K562 (cell line): ENCODE measurements at regions not wholly inside any gene's neighbourhood (a gene's known extent, or its start where the extent isn't known, plus 50 kb on each side); places are given as distances from the start of the nearest gene placed in this dataset.

ENCODE experiments used
- ATAC-seq: fragments of 200-7000 bp; cut with Tn5 transposase; 3 replicates; pipeline ENCODE4 v1.9.1; 2020; ENCODE audit warnings: moderate library complexity
- BruUV-seq: library from RNA; stranded (reverse); fragments of 400-500 nt; replicated peaks from 2 replicates; lab custom pipeline; 2021; lab: Mats Ljungman, UMichigan
- CTCF ChIA-PET: fragments of 300-600 bp; formaldehyde crosslinking; extraction: SDS; loops from one replicate; lab custom pipeline; 2021; ENCODE audit warnings: low intra/inter-chr PET ratio; lab: Yijun Ruan, JAX
- POLR2A ChIA-PET: fragments of 300-600, 350-650 bp; sonication (Branson Sonifier 250); formaldehyde crosslinking; extraction: SDS; loops from one replicate; lab custom pipeline; 2021; ENCODE audit warnings: antibody characterized with exemption, inconsistent platforms; lab: Yijun Ruan, JAX
- DNase-seq, 4 experiments: peaks; one replicate each; pipeline versions ENCODE4 v3.0.0 to v3.0.0-alpha.2; 2011 to 2018; ENCODE audit warnings: low spot score in 3 of 4, mixed read lengths in 3 of 4; ENCODE audit errors: extremely low read depth in 1 of 4
- FAIRE-seq: peaks from 2 replicates; lab custom pipeline; 2011; peaks lifted over from hg19 to GRCh38; lab: Jason Lieb, UNC
- H2AFZ ChIP-seq: 2 replicates; pipeline ENCODE4 v1.6.0; 2011; ENCODE audit warnings: low read depth, low read length, control low read depth, inconsistent platforms
- H3K27ac ChIP-seq: fragments of 200-600 bp; 3 replicates; pipeline ENCODE4 v1.8.0; 2011; ENCODE audit warnings: low read depth, mild to moderate bottlenecking, control low read depth, inconsistent platforms, low read length, moderate library complexity, mixed read lengths; ENCODE audit errors: extremely low read depth
- H3K27me3 ChIP-seq, 2 experiments: fragments of 300-600 bp in 1 of 2; 2 replicates in 1 of 2; 3 replicates in 1 of 2; pipeline versions ENCODE4 v1.6.0 to v1.8.0; 2011; ENCODE audit warnings: inconsistent platforms in 2 of 2, low read length in 2 of 2, mild to moderate bottlenecking in 1 of 2, mixed read lengths in 1 of 2, moderate library complexity in 1 of 2; ENCODE audit not compliant: control insufficient read depth in 2 of 2, insufficient read depth in 2 of 2
- H3K36me3 ChIP-seq: fragments of 300-600 bp; 3 replicates; pipeline ENCODE4 v1.8.0; 2011; ENCODE audit warnings: mild to moderate bottlenecking, low read length, inconsistent platforms; ENCODE audit not compliant: control insufficient read depth, insufficient read depth
- H3K4me1 ChIP-seq, 2 experiments: fragments of 200-600 bp in 1 of 2; replicated peaks in 1 of 2; 2 replicates in 1 of 2; 3 replicates in 1 of 2; pipeline versions ENCODE4 v1.5.1 to v1.8.0; 2011; ENCODE audit warnings: inconsistent platforms in 2 of 2, low read length in 2 of 2, mild to moderate bottlenecking in 1 of 2, mixed read lengths in 1 of 2, moderate library complexity in 1 of 2; ENCODE audit not compliant: control insufficient read depth in 2 of 2, insufficient read depth in 2 of 2
- H3K4me2 ChIP-seq: 2 replicates; pipeline ENCODE4 v1.6.1; 2011; ENCODE audit warnings: low read length, control low read depth, inconsistent platforms, mixed read lengths; ENCODE audit not compliant: insufficient read depth
- H3K4me3 ChIP-seq: fragments of 200-600 bp; sonication (generic), shearing (Covaris generic); 2 replicates; pipeline ENCODE4 v1.5.1; 2016; ENCODE audit warnings: control low read depth, inconsistent platforms
- H3K79me2 ChIP-seq: fragments of 200-600 bp; 3 replicates; pipeline ENCODE4 v1.8.0; 2011; ENCODE audit warnings: low read length, inconsistent platforms; ENCODE audit not compliant: control insufficient read depth, insufficient read depth
- H3K9ac ChIP-seq, 2 experiments: 2 replicates each; pipeline versions ENCODE4 v1.6.0 to v1.6.1; 2011; ENCODE audit warnings: low read depth in 2 of 2, low read length in 2 of 2, control low read depth in 1 of 2, inconsistent platforms in 1 of 2, mild to moderate bottlenecking in 1 of 2, mixed read lengths in 1 of 2; ENCODE audit not compliant: insufficient read depth in 1 of 2
- H3K9me1 ChIP-seq: one replicate; pipeline ENCODE4 v1.6.0; 2011; ENCODE audit warnings: inconsistent platforms, mild to moderate bottlenecking, low read length, moderate library complexity; ENCODE audit not compliant: control insufficient read depth, insufficient read depth
- H3K9me3 ChIP-seq: replicated peaks from 2 replicates; pipeline ENCODE4 v1.5.1; 2011; ENCODE audit warnings: low read depth, low read length, inconsistent platforms; ENCODE audit not compliant: control insufficient read depth, insufficient read depth
- H4K20me1 ChIP-seq: replicated peaks from 2 replicates; pipeline ENCODE4 v1.6.1; 2011; ENCODE audit warnings: low read length, inconsistent platforms, mixed read lengths; ENCODE audit not compliant: control insufficient read depth, insufficient read depth
- GABPB2 ChIP-seq: fragments of 250-450 bp; sonication (Bioruptor Pico); conservative IDR thresholded peaks from 2 replicates; pipeline ENCODE4 v1.5.1; 2021; ENCODE audit warnings: mild to moderate bottlenecking
- KAT7 ChIP-seq: sonication (generic); formaldehyde crosslinking; IDR thresholded peaks from 2 replicates; pipeline ENCODE4 v1.8.0; 2022; ENCODE audit warnings: missing genetic modification reagents, mild to moderate bottlenecking, borderline replicate concordance
- MTA1 ChIP-seq: fragments of 450-650 bp; IDR thresholded peaks from 2 replicates; pipeline ENCODE4 v1.6.1; 2017; ENCODE audit warnings: borderline replicate concordance
- POLR3A ChIP-seq: IDR thresholded peaks from 2 replicates; pipeline ENCODE4 v1.6.1; 2011; ENCODE audit warnings: borderline replicate concordance, mild to moderate bottlenecking, moderate library complexity; ENCODE audit not compliant: insufficient read length, insufficient read depth; ENCODE audit errors: extremely low read depth
- POLR3G ChIP-seq: IDR thresholded peaks from 2 replicates; pipeline ENCODE4 v1.6.1; 2011; ENCODE audit not compliant: insufficient read length, insufficient replicate concordance; ENCODE audit errors: extremely low read depth
- ZFX ChIP-seq: sonication (generic); formaldehyde crosslinking; IDR thresholded peaks from 2 replicates; pipeline ENCODE4 v1.8.0; 2022; ENCODE audit warnings: mild to moderate bottlenecking, missing genetic modification reagents, moderate library complexity
- ZNF778 ChIP-seq: fragments of 450-650 bp; formaldehyde crosslinking; IDR thresholded peaks from 2 replicates; pipeline ENCODE4 v1.4.0; 2020; ENCODE audit warnings: mild to moderate bottlenecking, moderate library complexity
- WGBS: fragments of 100-300 bp; shearing (Covaris generic); methylation state at CpG from one replicate; pipeline ENCODE4 v1.1.6; 2016; ENCODE audit warnings: low coverage, mixed read lengths; ENCODE audit not compliant: insufficient coverage; ENCODE audit errors: missing lambda C conversion rate; 5-methylcytosine and 5-hydroxymethylcytosine counted together
- in situ Hi-C: fragments of 300-500 bp; cut with MboI; formaldehyde crosslinking; loops from 4 replicates; pipeline ENCODE4 v1.15.0; 2018; ENCODE audit warnings: inconsistent platforms, mixed read lengths
- intact Hi-C: fragments of 100-400 bp; cut with micrococcal nuclease; formaldehyde crosslinking; loops from 2 replicates; pipeline ENCODE4 v1.14.2; 2022
- TF ChIP-seq, protein P1 (sequence below): fragments of 450-650 bp; conservative IDR thresholded peaks from 2 replicates; pipeline ENCODE4 v1.6.1; 2016; ENCODE audit warnings: missing genetic modification characterization, low read depth, mild to moderate bottlenecking, control low read depth, missing compliant biosample characterization
- TF ChIP-seq, protein P2 (sequence below): fragments of 450-650 bp; IDR thresholded peaks from 2 replicates; pipeline ENCODE4 v1.7.1; 2018; ENCODE audit warnings: mild to moderate bottlenecking, low read depth; ENCODE audit not compliant: partially characterized antibody
- TF ChIP-seq, protein P3 (sequence below): fragments of 450-650 bp; formaldehyde crosslinking; IDR thresholded peaks from 2 replicates; pipeline ENCODE4 v1.4.0; 2020; ENCODE audit warnings: mild to moderate bottlenecking, moderate library complexity
- TF ChIP-seq, protein P4 (sequence below): IDR thresholded peaks from 3 replicates; pipeline ENCODE4 v1.6.1; 2011; ENCODE audit warnings: borderline replicate concordance, mild to moderate bottlenecking, moderate library complexity; ENCODE audit not compliant: insufficient read length; ENCODE audit errors: extremely low read depth

DNA sequence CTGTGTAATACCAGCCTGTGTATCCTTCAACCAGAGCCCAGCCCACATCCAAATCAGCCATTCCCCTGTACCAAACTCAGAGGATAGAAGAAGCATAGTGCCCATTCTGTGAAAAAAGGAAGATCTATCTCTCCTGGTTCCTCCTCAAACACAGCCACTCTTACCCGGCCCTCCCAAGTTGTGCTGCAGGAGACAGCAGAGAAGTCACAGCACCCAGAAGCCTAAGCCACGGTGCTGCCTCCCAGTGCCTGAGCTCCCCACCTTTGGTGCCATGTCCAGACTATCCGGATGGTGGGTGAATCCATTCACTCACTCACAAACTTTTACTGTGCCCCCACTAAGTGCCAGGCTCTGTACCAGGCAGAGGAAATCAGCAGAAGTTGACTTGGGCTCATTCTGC, 166.0 kb upstream of the ZMIZ1 start (continued):
- TF ChIP-seq, protein P1, sequence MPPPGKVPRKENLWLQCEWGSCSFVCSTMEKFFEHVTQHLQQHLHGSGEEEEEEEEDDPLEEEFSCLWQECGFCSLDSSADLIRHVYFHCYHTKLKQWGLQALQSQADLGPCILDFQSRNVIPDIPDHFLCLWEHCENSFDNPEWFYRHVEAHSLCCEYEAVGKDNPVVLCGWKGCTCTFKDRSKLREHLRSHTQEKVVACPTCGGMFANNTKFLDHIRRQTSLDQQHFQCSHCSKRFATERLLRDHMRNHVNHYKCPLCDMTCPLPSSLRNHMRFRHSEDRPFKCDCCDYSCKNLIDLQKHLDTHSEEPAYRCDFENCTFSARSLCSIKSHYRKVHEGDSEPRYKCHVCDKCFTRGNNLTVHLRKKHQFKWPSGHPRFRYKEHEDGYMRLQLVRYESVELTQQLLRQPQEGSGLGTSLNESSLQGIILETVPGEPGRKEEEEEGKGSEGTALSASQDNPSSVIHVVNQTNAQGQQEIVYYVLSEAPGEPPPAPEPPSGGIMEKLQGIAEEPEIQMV: no peak
- TF ChIP-seq ZFX (CRISPR knock-in tag): no peak
- no peak for TF ChIP-seq KAT7 (CRISPR knock-in tag)

DNA sequence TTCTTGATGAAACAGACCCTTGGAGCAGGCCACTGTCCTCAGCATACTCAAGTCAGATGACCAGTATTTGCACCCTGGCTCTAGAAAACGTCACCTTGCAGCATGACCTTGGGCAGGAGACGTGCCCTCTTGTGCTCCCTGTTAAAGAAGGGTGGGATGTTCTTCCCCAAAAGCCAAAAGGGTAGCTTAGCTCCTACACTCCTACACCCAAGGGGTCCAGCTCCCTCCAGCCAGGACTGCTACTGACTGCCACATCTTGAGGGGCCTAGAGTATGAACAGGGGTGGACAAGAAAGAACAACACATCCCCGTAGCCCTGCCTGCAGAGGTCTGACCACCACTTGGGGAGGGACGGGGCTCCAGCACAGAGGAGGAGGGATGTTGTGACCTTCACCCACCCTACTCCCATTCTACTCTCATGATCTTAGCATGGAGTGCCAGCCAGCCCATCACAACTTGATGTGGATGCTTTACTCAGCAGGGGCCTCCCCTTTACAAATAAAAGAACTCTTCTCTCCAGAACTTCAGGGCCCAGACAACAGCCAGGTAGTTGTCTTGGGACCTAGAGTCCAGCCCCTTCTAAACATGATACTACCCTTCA, 165.3 kb upstream of the ZMIZ1 start:
- Histone ChIP-seq H3K4me1 (peaks cover 0 to 8% of the 10 kb centered on the region in 2 experiments; a peak in 1 of 5 replicates), H3K4me2 (no peak overlapping the region), H2AFZ (no peak overlapping the region), H3K27ac (no peak overlapping the region), H4K20me1 (peaks cover 12% of the 10 kb centered on the region), H3K27me3 (peaks cover 28 to 54% of the 10 kb centered on the region in 2 experiments; a peak in 4 of 5 replicates), H3K4me3 (no peak overlapping the region), H3K9ac (no peak overlapping the region), H3K9me3 (no peaks in the 10 kb centered on the region), H3K9me1 (no peaks in the 10 kb centered on the region), H3K36me3 (no peaks in the 10 kb centered on the region), H3K79me2 (no peaks in the 10 kb centered on the region)
- intact Hi-C loops (no loop called here), in situ Hi-C loops (no loop called here)
- CTCF ChIA-PET: no interaction called here
- POLR2A ChIA-PET: no interaction called here
- WGBS: 0% methylated on average over 4 of the region's 4 CpGs
- DNase-seq (no peak), FAIRE-seq (no peak), ATAC-seq (no peak)
- no TSS peak for BruUV-seq
- TF ChIP-seq, protein P2, sequence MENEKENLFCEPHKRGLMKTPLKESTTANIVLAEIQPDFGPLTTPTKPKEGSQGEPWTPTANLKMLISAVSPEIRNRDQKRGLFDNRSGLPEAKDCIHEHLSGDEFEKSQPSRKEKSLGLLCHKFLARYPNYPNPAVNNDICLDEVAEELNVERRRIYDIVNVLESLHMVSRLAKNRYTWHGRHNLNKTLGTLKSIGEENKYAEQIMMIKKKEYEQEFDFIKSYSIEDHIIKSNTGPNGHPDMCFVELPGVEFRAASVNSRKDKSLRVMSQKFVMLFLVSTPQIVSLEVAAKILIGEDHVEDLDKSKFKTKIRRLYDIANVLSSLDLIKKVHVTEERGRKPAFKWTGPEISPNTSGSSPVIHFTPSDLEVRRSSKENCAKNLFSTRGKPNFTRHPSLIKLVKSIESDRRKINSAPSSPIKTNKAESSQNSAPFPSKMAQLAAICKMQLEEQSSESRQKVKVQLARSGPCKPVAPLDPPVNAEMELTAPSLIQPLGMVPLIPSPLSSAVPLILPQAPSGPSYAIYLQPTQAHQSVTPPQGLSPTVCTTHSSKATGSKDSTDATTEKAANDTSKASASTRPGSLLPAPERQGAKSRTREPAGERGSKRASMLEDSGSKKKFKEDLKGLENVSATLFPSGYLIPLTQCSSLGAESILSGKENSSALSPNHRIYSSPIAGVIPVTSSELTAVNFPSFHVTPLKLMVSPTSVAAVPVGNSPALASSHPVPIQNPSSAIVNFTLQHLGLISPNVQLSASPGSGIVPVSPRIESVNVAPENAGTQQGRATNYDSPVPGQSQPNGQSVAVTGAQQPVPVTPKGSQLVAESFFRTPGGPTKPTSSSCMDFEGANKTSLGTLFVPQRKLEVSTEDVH: no peak
- no peak for TF ChIP-seq MTA1
- no peak for TF ChIP-seq POLR3G
- TF ChIP-seq, protein P3, sequence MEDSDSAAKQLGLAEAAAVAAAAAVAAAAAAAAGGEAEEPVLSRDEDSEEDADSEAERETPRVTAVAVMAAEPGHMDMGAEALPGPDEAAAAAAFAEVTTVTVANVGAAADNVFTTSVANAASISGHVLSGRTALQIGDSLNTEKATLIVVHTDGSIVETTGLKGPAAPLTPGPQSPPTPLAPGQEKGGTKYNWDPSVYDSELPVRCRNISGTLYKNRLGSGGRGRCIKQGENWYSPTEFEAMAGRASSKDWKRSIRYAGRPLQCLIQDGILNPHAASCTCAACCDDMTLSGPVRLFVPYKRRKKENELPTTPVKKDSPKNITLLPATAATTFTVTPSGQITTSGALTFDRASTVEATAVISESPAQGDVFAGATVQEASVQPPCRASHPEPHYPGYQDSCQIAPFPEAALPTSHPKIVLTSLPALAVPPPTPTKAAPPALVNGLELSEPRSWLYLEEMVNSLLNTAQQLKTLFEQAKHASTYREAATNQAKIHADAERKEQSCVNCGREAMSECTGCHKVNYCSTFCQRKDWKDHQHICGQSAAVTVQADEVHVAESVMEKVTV (CRISPR knock-in tag): no peak
- no peak for TF ChIP-seq POLR3A
- TF ChIP-seq GABPB2 (CRISPR knock-in tag): no peak
- no peak for TF ChIP-seq ZNF778 (CRISPR knock-in tag)
- TF ChIP-seq, protein P4, sequence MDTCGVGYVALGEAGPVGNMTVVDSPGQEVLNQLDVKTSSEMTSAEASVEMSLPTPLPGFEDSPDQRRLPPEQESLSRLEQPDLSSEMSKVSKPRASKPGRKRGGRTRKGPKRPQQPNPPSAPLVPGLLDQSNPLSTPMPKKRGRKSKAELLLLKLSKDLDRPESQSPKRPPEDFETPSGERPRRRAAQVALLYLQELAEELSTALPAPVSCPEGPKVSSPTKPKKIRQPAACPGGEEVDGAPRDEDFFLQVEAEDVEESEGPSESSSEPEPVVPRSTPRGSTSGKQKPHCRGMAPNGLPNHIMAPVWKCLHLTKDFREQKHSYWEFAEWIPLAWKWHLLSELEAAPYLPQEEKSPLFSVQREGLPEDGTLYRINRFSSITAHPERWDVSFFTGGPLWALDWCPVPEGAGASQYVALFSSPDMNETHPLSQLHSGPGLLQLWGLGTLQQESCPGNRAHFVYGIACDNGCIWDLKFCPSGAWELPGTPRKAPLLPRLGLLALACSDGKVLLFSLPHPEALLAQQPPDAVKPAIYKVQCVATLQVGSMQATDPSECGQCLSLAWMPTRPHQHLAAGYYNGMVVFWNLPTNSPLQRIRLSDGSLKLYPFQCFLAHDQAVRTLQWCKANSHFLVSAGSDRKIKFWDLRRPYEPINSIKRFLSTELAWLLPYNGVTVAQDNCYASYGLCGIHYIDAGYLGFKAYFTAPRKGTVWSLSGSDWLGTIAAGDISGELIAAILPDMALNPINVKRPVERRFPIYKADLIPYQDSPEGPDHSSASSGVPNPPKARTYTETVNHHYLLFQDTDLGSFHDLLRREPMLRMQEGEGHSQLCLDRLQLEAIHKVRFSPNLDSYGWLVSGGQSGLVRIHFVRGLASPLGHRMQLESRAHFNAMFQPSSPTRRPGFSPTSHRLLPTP: no peak
